HG02763 (cell line): ENCODE measurements at regions not wholly inside any gene's neighbourhood (a gene's known extent, or its start where the extent isn't known, plus 50 kb on each side); places are given as distances from the start of the nearest gene placed in this dataset.
"Not testable (repeated sequence)": the region's sequence is repeated elsewhere in the genome, so short reads cannot be mapped to it uniquely, and the experiment has no call there.

ENCODE experiments used
- ATAC-seq: cut with Tn5 transposase; IDR thresholded peaks from one replicate; pipeline ENCODE4 v1.9.1; 2021; ENCODE audit warnings: mild to moderate bottlenecking, moderate library complexity; ENCODE audit not compliant: unreplicated experiment

DNA sequence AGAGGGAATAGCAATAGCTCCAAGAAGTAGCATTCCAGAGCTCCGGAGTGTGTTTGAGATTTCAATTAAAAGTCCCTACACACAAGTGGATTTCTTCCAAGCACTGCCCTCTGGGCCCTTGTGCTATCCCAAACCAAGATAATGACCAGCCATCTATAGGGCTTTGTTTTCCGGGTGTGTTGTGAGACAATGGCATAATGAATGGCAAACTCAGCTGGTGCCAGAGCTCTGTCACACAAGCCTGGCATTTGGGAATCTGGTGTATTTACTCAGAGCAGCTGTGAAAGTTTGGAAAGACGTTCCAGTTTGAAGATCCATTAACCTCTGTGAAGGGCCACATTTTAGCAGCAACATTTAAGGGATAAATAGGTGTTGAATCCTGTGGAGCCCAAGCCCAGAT, 61.2 kb upstream of the TMTC2 start:
- ATAC-seq = no peak

DNA sequence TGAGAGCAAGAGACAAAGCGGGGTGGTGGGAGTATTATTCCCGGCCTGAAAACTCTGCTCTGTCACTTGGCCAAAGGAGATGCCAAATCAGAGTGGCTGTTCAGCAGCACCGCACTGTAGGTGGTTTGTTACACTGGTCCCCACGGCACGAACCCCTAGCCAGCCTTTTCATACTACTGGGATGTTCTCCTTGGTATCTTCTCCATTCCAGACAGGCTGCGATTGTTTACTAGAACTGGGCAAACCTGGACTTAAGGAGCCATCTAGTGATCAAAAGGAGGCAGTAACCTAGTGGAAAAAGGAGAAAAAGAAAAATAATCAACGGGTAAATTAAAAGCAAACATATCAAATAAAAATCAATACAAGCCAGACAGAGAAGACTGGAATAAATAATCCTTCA, 58.9 kb upstream of the TMTC2 start:
- no peak for ATAC-seq

DNA sequence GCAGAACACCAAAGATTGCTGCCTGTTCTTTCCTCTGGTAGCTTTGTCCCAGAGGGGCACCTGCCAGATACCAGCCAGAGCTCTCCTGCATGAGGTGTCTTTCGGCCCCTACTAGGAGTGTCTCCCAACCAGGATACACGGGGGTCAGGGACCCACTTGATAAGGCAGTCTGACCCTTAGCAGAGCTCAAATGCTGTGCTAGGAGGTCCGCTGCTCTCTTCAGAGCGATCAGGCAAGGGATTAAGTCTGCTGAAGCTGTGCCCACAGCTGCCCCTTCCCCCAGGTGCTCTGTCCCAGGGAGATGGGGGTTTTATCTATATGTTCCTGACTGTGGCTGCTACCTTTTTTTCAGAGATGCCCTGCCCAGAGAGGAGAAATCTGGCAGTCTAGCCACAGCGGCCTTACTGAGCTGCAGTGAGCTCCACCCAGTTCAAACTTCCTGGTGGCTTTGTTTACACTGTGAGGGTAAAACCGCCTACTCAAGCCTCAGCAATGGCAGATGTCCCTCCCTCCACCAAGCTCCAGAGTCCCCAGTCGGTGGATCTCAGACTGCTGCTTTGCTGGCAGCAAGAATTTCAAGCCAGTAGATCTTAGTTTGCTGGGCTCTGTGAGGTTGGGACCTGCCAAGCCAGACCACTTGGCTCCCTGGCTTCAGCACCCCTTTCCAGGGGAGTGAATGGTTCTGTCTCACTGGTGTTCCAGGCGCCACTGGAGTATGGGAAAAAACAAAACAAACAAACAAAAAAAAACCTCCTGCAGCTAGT, 52.0 kb upstream of the TMTC2 start:
- not testable (repeated sequence) for ATAC-seq

DNA sequence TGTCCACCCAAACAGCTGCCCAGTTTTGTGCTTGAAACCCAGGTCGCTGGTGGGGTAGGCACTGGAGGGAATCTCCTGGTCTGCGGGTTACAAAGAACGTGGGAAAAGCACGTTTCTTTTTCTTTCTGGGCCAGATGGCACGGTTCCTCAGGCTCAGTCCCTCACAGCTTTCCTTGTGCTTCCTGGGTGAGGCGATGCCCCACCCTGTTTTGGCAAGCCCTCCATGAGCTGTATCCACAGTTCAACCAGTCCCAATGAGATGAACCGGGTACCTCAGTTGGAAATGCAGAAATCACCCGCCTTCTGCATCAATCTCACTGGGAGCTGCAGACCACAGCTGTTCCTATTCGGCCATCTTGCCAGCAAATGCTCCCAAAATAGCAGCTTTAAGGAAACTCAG, 51.4 kb upstream of the TMTC2 start:
- no peak for ATAC-seq
